CD14-positive monocyte (primary cell): ENCODE measurements at regions not wholly inside any gene's neighbourhood (a gene's known extent, or its start where the extent isn't known, plus 50 kb on each side); places are given as distances from the start of the nearest gene placed in this dataset.

Experiments
- DNase-seq, 3 donors: peaks; one replicate each; pipeline ENCODE4 v3.0.0-alpha.2; 2011 to 2022
- H2AFZ ChIP-seq: 2 replicates; pipeline ENCODE4 v1.6.0; 2012; ENCODE audit warnings: mild to moderate bottlenecking, low read depth, low read length, inconsistent platforms; ENCODE audit not compliant: insufficient read depth, poor library complexity, severe bottlenecking
- H3K27ac ChIP-seq, 2 donors: 1 replicate in 1 of 2; 2 replicates in 1 of 2; pipeline ENCODE4 v1.5.1; 2012 to 2013; ENCODE audit warnings: low read length in 2 of 2, control low read depth in 1 of 2, inconsistent platforms in 1 of 2, low read depth in 1 of 2, mild to moderate bottlenecking in 1 of 2
- H3K27me3 ChIP-seq, 2 donors: one replicate each; pipeline versions ENCODE4 v1.6.0 to v1.6.1; 2011 to 2013; ENCODE audit warnings: low read length in 2 of 2; ENCODE audit not compliant: control insufficient read depth in 2 of 2, insufficient read depth in 2 of 2
- H3K36me3 ChIP-seq, 2 donors: replicated peaks in 1 of 2; 1 replicate in 1 of 2; 2 replicates in 1 of 2; pipeline versions ENCODE4 v1.5.1 to v1.6.1; 2012 to 2013; ENCODE audit warnings: low read length in 2 of 2, control low read depth in 1 of 2, inconsistent platforms in 1 of 2, mild to moderate bottlenecking in 1 of 2; ENCODE audit not compliant: insufficient read depth in 2 of 2, control insufficient read depth in 1 of 2
- H3K4me1 ChIP-seq, 2 donors: 1 replicate in 1 of 2; 2 replicates in 1 of 2; pipeline versions ENCODE4 v1.5.1 to v1.6.1; 2012 to 2013; ENCODE audit warnings: low read length in 2 of 2, control low read depth in 1 of 2, inconsistent platforms in 1 of 2, mild to moderate bottlenecking in 1 of 2, moderate library complexity in 1 of 2; ENCODE audit not compliant: insufficient read depth in 2 of 2, control insufficient read depth in 1 of 2
- H3K4me2 ChIP-seq: replicated peaks from 2 replicates; pipeline ENCODE3; 2012; ENCODE audit warnings: low read length, moderate library complexity, mild to moderate bottlenecking; ENCODE audit not compliant: poor library complexity, severe bottlenecking; ENCODE audit errors: extremely low read depth
- H3K4me3 ChIP-seq, 3 experiments: fragments of 200-600 bp in 1 of 3; sonication (generic) in 1 of 3; replicated peaks in 1 of 3; 1 replicate in 2 of 3; 2 replicates in 1 of 3; pipeline ENCODE4 v1.5.1; 2011 to 2013; ENCODE audit warnings: low read length in 3 of 3, mild to moderate bottlenecking in 3 of 3, control low read depth in 2 of 3, low read depth in 2 of 3, inconsistent platforms in 1 of 3, moderate library complexity in 1 of 3
- H3K79me2 ChIP-seq: 2 replicates; pipeline ENCODE4 v1.6.0; 2012; ENCODE audit warnings: mild to moderate bottlenecking, control low read depth, inconsistent platforms, low read length, moderate library complexity; ENCODE audit not compliant: insufficient read depth
- H3K9ac ChIP-seq: 2 replicates; pipeline ENCODE4 v1.6.0; 2017; ENCODE audit warnings: low read length, mild to moderate bottlenecking; ENCODE audit not compliant: insufficient read depth, poor library complexity, severe bottlenecking
- H3K9me3 ChIP-seq, 2 donors: replicated peaks in 1 of 2; 1 replicate in 1 of 2; 2 replicates in 1 of 2; pipeline versions ENCODE4 v1.5.1 to v1.6.1; 2012 to 2013; ENCODE audit warnings: low read length in 2 of 2, control low read depth in 1 of 2; ENCODE audit not compliant: control insufficient read depth in 1 of 2, insufficient read depth in 1 of 2
- H4K20me1 ChIP-seq: 2 replicates; pipeline ENCODE4 v1.6.0; 2012; ENCODE audit warnings: mild to moderate bottlenecking, low read length, control low read depth, moderate library complexity; ENCODE audit not compliant: insufficient read depth
- H3K27ac Mint-ChIP-seq, 7 donors: one replicate each; pipeline ENCODE4 v1.8.0; 2020; ENCODE audit warnings: mild to moderate bottlenecking in 7 of 7, mixed read lengths in 7 of 7, moderate library complexity in 6 of 7, inconsistent platforms in 2 of 7
- H3K27me3 Mint-ChIP-seq, 3 donors: one replicate each; pipeline ENCODE4 v1.8.0; 2021 to 2022; ENCODE audit warnings: low read depth in 3 of 3, mild to moderate bottlenecking in 3 of 3, mixed read lengths in 3 of 3, moderate library complexity in 3 of 3, inconsistent platforms in 1 of 3
- H3K36me3 Mint-ChIP-seq, 2 donors: one replicate each; pipeline ENCODE4 v1.8.0; 2020; ENCODE audit warnings: mixed read lengths in 2 of 2, inconsistent platforms in 1 of 2, mild to moderate bottlenecking in 1 of 2
- H3K4me1 Mint-ChIP-seq: one replicate; pipeline ENCODE4 v1.8.0; 2020; ENCODE audit warnings: mild to moderate bottlenecking, mixed read lengths
- H3K4me3 Mint-ChIP-seq, 2 donors: one replicate each; pipeline ENCODE4 v1.8.0; 2020; ENCODE audit warnings: mild to moderate bottlenecking in 2 of 2, mixed read lengths in 2 of 2, moderate library complexity in 1 of 2
- H3K9me3 Mint-ChIP-seq, 7 donors: one replicate each; pipeline ENCODE4 v1.8.0; 2020 to 2022; ENCODE audit warnings: mixed read lengths in 7 of 7, mild to moderate bottlenecking in 6 of 7, moderate library complexity in 6 of 7, inconsistent platforms in 2 of 7
- CTCF ChIP-seq: fragments of 200-600 bp; IDR thresholded peaks from one replicate; pipeline ENCODE4 v1.8.0; 2022; ENCODE audit warnings: antibody characterized with exemption, mild to moderate bottlenecking
- WGBS: methylation state at CpG from one replicate; pipeline ENCODE4 v1.1.5; 2013; ENCODE audit warnings: missing lambda C conversion rate; ENCODE audit not compliant: insufficient coverage; 5-methylcytosine and 5-hydroxymethylcytosine counted together
- intact Hi-C, 2 donors: fragments of 100-400 bp; cut with micrococcal nuclease; formaldehyde crosslinking; loops; one replicate each; pipeline versions ENCODE4 v1.15.0 to v1.15.1; 2023

GRCh38 chr7:81081616-81082015 is 162.8 kb upstream of the SEMA3C start:
- Histone ChIP-seq H3K9me3 (peaks cover 0 to 5% of the 10 kb centered on the region in 2 donors), H3K27ac (no peak overlapping the region), H3K79me2 (no peaks in the 10 kb centered on the region), H3K27me3 (no peaks in the 10 kb centered on the region), H3K9ac (no peak overlapping the region), H3K4me2 (no peak overlapping the region), H2AFZ (no peak overlapping the region), H4K20me1 (no peaks in the 10 kb centered on the region), H3K36me3 (no peaks in the 10 kb centered on the region), H3K4me1 (no peaks in the 10 kb centered on the region), H3K4me3 (no peak overlapping the region)
- H3K9me3 Mint-ChIP-seq, result peaks cover 2 to 7% (median 3%) of the 10 kb centered on the region in 7 donors
- intact Hi-C loops, result no loop called here
- no peak overlapping the region for H3K27ac Mint-ChIP-seq
- no peaks in the 10 kb centered on the region for H3K36me3 Mint-ChIP-seq
- TF ChIP-seq CTCF, result no peak
- no peaks in the 10 kb centered on the region for H3K4me1 Mint-ChIP-seq
- no peak overlapping the region for H3K4me3 Mint-ChIP-seq
- no peak for DNase-seq
- peaks cover 0 to 3% (median 0%) of the 10 kb centered on the region in 3 donors for H3K27me3 Mint-ChIP-seq

GRCh38 chr7:81080553-81080952 is 161.7 kb upstream of the SEMA3C start:
- no peaks in the 10 kb centered on the region for H3K4me1 Mint-ChIP-seq
- DNase-seq, result no peak
- no peak overlapping the region for H3K4me3 ChIP-seq
- H2AFZ ChIP-seq, result no peak overlapping the region
- no peak overlapping the region for H3K4me3 Mint-ChIP-seq
- H3K9me3 ChIP-seq, result peaks cover 0 to 7% of the 10 kb centered on the region in 2 donors
- H3K36me3 ChIP-seq, result no peaks in the 10 kb centered on the region
- peaks cover 0 to 8% (median 4%) of the 10 kb centered on the region in 7 donors for H3K9me3 Mint-ChIP-seq
- H3K79me2 ChIP-seq, result no peaks in the 10 kb centered on the region
- H3K27me3 ChIP-seq, result no peaks in the 10 kb centered on the region
- H4K20me1 ChIP-seq, result no peaks in the 10 kb centered on the region
- no CpG with 5 or more reads among the region's 1 CpG for WGBS
- H3K4me2 ChIP-seq, result no peak overlapping the region
- no peaks in the 10 kb centered on the region for H3K36me3 Mint-ChIP-seq
- no peak overlapping the region for H3K27ac ChIP-seq
- intact Hi-C loops, result no loop called here
- H3K27me3 Mint-ChIP-seq, result peaks cover 0 to 3% (median 0%) of the 10 kb centered on the region in 3 donors
- no peak overlapping the region for H3K9ac ChIP-seq
- no peak overlapping the region for H3K27ac Mint-ChIP-seq
- TF ChIP-seq CTCF, result no peak
- no peaks in the 10 kb centered on the region for H3K4me1 ChIP-seq
